Erythroblast (primary cell): ENCODE measurements at regions not wholly inside any gene's neighbourhood (a gene's known extent, or its start where the extent isn't known, plus 50 kb on each side); places are given as distances from the start of the nearest gene placed in this dataset.

Experiments
- GATA1 ChIP-seq: IDR thresholded peaks from 2 replicates; pipeline ENCODE4 v1.6.1; 2011; ENCODE audit warnings: low read depth, mild to moderate bottlenecking, control low read depth, low read length, moderate library complexity
- POLR2A ChIP-seq: IDR thresholded peaks from 2 replicates; pipeline ENCODE4 v1.6.1; 2011; ENCODE audit warnings: mild to moderate bottlenecking, low read length

GRCh38 chr2:106695919-106696318, 190.0 kb downstream of the ST6GAL2 start:
- TF ChIP-seq POLR2A (no peak), GATA1 (no peak)
